Hepatocyte (in vitro differentiated cells): ENCODE measurements at regions not wholly inside any gene's neighbourhood (a gene's known extent, or its start where the extent isn't known, plus 50 kb on each side); places are given as distances from the start of the nearest gene placed in this dataset.

ENCODE experiments used
- CTCF ChIP-seq: fragments of 200-600 bp; sonication (generic); IDR thresholded peaks from 2 replicates; pipeline ENCODE4 v1.5.1; 2016; ENCODE audit warnings: antibody characterized with exemption, mild to moderate bottlenecking; ENCODE audit not compliant: poor library complexity
- EZH2 ChIP-seq: fragments of 200-600 bp; sonication (generic); IDR thresholded peaks from 2 replicates; pipeline ENCODE4 v1.6.1; 2016; ENCODE audit warnings: antibody characterized with exemption, mild to moderate bottlenecking, borderline replicate concordance
- EZH2phosphoT487 ChIP-seq: fragments of 200-600 bp; sonication (generic); IDR thresholded peaks from one replicate; pipeline ENCODE4 v1.6.1; 2018; ENCODE audit warnings: antibody characterized with exemption, mild to moderate bottlenecking, low read depth, moderate library complexity; ENCODE audit not compliant: unreplicated experiment, severe bottlenecking

GRCh38 chr3:117553461-117553860 is 843.9 kb downstream of the TUSC7 start:
- TF ChIP-seq EZH2phosphoT487 (no peak), CTCF (no peak), EZH2 (no peak)
